ENCODE measurements at regions not wholly inside any gene's neighbourhood (a gene's known extent, or its start where the extent isn't known, plus 50 kb on each side); places are given as distances from the start of the nearest gene placed in this dataset.

DNA sequence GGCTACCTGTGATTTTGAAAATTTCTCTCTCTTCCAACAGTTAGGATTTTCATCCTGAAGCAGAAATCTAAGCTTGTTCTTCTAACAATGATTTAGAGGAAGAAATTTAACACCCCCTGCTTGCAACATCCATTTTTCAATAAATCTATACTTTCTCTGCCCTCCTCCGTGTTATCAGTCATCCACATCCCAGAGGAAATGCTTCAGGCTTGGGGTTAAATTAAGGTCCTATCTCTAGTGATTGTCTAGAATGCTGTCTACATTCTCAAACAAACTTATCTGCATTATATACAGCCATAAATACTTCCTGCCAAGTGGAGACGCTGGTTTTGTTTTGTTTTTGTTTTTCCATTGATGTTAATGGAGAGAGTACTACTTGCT, 371.0 kb downstream of the CSNK1G3 start:
- TF ChIP-seq POLR2A (IDR thresholded peaks at IDR 0.05) (no peak), CTCF (IDR thresholded peaks at IDR 0.05) (no peak)
- intact Hi-C loops (cut with DNase I; ENCODE audit: low total_unique reads): no loop called here
- no peak overlapping the region for H3K4me3 ChIP-seq (ENCODE audit: low read depth, poor library complexity, severe bottlenecking)
- 30 to 34% methylated on average over 2 of the region's 2 CpGs for WGBS, 2 donors
- DNase-seq (ENCODE audit: low spot score in 2 of 2): no peak

DNA sequence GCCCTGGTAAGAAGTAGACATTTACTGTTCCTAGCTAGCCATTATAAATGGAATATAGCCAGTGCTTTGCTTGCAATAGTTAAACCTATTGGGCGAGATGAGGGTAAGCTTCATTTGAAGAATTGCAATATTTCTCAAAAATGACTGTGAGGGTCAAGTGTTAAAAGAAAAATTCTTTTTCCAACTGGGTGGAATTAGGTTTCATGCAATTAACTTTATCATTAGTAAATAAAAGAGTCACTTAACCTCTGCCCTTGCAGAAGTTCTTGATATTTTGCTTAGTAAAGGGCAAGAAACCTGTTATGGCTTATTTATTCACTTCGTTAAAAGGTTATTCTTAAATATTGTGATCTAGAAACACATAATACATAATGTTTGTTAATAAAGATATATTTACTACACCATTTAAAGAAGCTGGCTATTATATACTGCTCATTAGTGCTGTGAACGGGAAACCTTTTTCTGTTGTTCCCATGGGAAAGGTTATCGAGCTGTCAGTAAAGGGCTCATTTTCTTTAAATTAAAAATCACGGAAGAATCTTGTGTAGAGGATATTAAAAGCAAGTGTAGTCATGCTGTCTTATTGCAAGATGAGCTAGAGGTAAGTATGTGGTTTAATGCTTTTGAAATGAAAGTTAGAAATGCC, 370.5 kb downstream of the CSNK1G3 start:
- H3K4me3 ChIP-seq (ENCODE audit: low read depth, poor library complexity, severe bottlenecking): no peak overlapping the region
- intact Hi-C loops (cut with DNase I; ENCODE audit: low total_unique reads): no loop called here
- WGBS, 2 donors: 70 to 74% methylated on average over 5 of the region's 5 CpGs
- TF ChIP-seq POLR2A (IDR thresholded peaks at IDR 0.05) (no peak), CTCF (IDR thresholded peaks at IDR 0.05) (no peak)
- DNase-seq (ENCODE audit: low spot score in 2 of 2): no peak

DNA sequence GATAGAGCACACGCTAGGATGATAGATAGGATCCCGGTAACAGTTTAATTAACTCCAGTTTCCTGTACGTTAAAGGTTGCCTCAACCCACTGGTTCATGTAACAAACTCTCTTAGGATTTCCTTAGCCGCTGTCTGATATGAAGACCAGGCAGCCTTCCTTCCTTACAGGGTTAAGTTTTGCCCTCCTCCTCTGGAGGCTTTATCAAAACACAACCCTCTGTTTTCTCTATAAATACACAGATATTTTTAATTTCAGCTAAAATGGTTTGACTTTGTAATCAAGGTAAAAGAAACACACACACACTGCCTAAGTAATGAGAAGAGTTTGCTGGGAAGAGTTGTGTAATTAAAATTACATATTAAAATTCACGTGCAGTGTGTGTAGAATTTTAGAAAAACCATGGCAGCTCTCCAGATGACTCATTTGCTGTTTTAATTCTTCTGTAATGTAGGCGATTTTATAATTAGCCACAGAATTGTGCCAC, 369.8 kb downstream of the CSNK1G3 start:
- intact Hi-C loops (cut with DNase I; ENCODE audit: low total_unique reads): no loop called here
- no peak overlapping the region for H3K4me3 ChIP-seq (ENCODE audit: low read depth, poor library complexity, severe bottlenecking)
- DNase-seq (ENCODE audit: low spot score in 2 of 2): no peak
- no peak for TF ChIP-seq POLR2A (IDR thresholded peaks at IDR 0.05)
- TF ChIP-seq CTCF (IDR thresholded peaks at IDR 0.05): no peak
- 29 to 31% methylated on average over 6 of the region's 6 CpGs for WGBS, 2 donors

- DNase-seq (ENCODE audit: low spot score in 2 of 2): no peak
- no peak overlapping the region for H3K4me3 ChIP-seq (ENCODE audit: low read depth, poor library complexity, severe bottlenecking)
- no peak for TF ChIP-seq CTCF (IDR thresholded peaks at IDR 0.05)
- intact Hi-C loops (cut with DNase I; ENCODE audit: low total_unique reads): no loop called here
These were observed 368.9 kb downstream of the CSNK1G3 start for GRCh38 chr5:123880875-123881274.

DNA sequence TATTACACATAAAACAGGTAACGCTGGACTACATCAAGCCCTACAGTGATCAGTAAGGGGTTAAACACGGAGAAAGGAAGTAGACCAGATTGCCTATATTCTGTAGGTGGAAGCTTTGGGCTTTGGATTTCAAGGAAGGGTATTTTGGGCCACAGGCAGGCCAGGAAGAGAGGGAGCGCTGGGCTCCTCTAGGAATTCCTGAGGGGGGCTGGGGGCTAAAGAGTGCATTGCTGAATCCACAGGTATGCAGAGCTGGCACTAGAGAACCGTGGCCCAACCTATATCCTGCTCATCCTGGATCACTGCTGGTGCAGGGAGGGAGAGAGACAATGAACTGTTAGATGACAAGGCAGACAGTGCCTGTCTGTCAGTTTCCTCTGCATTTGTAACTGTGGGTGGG, 367.1 kb downstream of the CSNK1G3 start:
- intact Hi-C loops (cut with DNase I; ENCODE audit: low total_unique reads): no loop called here
- 54 to 65% methylated on average over 4 of the region's 4 CpGs for WGBS, 2 donors
- H3K4me3 ChIP-seq (ENCODE audit: low read depth, poor library complexity, severe bottlenecking): no peak overlapping the region
- no peak for DNase-seq (ENCODE audit: low spot score in 2 of 2)
- no peak for TF ChIP-seq POLR2A (IDR thresholded peaks at IDR 0.05)
- TF ChIP-seq CTCF (IDR thresholded peaks at IDR 0.05): no peak

- TF ChIP-seq CTCF (IDR thresholded peaks at IDR 0.05) (no peak), POLR2A (IDR thresholded peaks at IDR 0.05) (no peak)
- intact Hi-C loops (cut with DNase I; ENCODE audit: low total_unique reads): no loop called here
- WGBS, 2 donors: 92% methylated on average over 4 of the region's 4 CpGs
- no peak for DNase-seq (ENCODE audit: low spot score in 2 of 2)
- no peak overlapping the region for H3K4me3 ChIP-seq (ENCODE audit: low read depth, poor library complexity, severe bottlenecking)
These were observed 364.4 kb downstream of the CSNK1G3 start for GRCh38 chr5:123876276-123876790.

Data from lower leg skin (tissue), 4 donors.